AG08395 (cell line): ENCODE measurements at regions not wholly inside any gene's neighbourhood (a gene's known extent, or its start where the extent isn't known, plus 50 kb on each side); places are given as distances from the start of the nearest gene placed in this dataset.
"Not testable (repeated sequence)": the region's sequence is repeated elsewhere in the genome, so short reads cannot be mapped to it uniquely, and the experiment has no call there.

Experiments used
- DNase-seq: peaks from one replicate; pipeline ENCODE4 v3.0.0; 2012; ENCODE audit warnings: mixed read lengths, low spot score

DNA sequence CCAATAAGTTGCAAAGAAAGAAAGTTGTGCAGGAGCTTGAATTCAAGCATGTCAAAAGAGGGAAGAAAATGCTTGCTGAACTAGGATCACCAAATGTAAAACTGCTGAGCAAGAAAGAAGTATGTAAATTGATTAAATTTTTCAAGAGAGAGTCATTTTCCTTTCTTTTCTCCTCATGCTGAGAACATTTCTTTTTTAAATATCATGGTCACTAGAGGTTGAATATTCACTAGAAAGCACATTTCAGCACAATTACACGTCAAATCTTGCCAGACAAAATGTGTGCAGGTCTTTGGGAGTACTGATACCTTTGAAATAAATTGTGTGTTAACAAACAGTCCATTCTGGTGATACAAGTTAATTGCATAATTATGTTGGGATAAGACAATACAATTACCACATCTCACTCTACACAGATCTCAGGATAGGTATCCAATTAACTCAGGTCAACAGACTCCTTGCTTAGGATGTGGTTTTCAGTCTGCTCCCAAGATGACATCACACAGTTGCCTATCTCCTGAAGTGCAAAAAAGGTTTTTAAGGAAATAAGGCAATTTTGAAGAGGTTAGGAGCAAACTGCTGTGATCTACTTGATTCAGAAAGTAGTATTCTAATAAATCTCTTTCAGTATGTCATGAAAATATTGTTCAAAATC, 862.2 kb downstream of the RPS29 start:
- DNase-seq, result no peak

DNA sequence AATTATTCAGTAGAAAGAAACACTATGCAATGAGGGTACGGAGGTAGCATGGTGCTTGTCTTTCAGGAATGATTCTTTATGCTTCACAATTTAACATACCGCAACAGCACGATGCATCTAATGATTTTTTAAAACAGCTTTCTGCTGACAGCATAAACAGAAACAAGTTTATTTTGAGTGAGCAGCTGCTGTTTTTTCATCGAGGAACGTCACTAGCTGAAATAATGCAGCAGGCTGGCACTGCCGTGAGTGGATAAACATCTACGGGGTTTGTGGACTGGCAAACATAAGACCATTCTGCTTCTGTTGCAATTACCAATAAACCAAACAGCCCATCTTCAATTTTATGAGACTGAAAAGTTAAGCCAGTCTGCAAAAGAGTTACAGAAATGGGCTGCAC, 871.8 kb downstream of the RPS29 start:
- no peak for DNase-seq

DNA sequence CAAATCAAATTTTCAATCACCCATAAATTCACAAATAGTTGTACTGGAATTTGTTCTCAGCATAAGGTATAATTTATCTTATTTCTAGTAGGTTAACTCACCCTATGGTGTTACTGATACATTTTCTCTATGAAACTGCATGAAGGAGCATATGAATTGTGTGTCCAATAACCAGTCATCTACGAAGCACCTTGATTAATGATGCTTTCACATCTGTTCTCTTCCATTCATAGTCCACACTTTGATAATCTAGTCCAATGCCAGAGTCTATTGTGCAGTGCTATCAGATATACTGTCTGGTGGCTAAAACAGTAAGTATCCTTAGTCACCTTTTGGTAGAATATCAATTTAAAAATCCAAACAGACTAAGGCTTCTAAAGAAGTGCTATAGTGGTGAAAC, 876.0 kb downstream of the RPS29 start:
- DNase-seq, result no peak

DNA sequence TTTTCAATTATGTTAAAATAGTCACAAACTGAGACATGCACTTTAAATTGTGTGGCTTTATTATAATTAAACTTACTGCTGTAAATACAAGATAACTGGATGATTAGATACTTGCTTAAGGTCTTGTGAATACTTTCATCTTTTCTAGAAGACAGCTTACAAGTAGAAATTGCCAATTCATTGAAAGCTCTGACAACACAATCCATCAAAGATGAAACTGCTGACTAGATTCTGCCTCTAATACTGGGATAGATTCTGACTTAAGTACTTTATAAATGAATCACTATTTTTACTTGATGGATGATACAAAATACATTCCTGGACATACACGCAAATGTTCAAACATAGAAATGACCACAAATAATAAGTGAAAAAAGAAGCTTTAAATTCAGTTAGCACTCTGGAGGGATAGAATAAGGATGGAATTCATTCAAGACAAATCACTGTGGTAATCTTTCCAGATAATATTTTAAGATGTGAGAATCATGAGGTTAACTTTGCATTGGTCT, 876.8 kb downstream of the RPS29 start:
- no peak for DNase-seq

DNA sequence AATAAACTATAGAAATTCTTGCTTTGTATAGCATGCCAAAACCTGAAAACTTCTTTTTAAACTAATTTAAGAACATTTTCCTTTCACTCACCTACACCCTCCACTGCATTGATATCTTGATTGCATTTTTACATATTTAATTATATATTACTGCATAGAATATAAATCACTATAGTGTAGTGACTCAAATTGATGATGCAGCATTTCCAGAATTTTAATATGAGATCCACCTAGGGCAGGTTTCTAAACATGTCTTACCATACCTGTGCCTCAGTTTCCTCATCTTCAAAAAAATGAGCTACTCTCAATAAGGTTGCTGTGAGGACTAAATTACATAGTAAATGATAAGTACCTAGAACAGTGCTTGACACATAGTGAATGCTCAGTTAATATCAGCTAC, 881.5 kb downstream of the RPS29 start:
- DNase-seq, result no peak

DNA sequence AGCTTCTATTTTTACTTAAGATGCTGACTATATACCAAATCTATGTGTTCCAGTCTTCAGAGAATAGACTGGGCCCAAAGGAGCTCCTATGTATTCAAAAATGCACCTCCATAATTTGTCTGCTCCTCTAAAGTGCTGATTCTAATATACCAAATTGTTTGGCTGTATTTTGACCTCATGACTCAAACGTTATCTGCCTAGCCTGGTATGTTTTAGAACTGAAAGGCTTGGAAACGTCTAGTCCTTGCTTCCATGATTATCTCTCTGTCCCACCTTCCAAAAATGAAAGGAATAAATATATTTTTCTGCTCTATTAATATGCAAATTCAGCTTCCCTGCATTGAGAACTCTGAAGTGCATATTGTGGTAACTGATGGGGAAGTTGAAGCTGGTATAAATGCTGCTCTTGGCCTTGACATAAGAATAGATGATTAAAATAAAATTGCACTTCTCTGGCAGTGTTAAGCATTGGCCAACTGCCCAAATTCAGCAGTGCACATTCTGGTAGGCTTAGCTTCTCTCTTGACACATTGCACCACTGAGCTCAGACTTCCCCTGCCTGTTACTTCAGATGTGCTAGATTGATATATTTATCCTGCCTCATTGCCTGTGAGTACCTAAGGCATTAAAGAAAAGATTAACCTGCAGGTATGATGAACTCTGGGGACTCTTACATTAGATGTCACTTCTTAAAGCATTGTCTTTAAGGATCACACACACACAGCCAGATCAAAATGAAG, 882.3 kb downstream of the RPS29 start:
- DNase-seq, result no peak

DNA sequence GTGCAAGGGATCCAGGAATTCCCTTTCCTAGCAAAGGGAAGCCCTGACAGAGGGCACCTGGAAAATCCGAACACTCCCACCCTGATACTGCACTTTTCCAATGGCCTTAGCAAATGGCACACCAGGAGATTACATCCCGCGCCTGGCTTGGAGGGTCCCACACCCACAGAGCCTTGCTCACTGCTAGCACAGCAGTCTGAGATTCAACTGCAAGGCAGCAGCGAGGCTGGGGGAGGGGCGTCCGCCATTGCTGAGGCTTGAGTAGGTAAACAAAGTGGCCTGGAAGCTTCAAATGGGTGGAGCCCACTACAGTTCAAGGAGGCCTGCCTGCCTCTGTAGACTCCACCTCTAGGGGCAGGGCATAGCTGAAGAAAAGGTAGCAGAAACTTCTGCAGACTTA, 888.8 kb downstream of the RPS29 start:
- not testable (repeated sequence) for DNase-seq

DNA sequence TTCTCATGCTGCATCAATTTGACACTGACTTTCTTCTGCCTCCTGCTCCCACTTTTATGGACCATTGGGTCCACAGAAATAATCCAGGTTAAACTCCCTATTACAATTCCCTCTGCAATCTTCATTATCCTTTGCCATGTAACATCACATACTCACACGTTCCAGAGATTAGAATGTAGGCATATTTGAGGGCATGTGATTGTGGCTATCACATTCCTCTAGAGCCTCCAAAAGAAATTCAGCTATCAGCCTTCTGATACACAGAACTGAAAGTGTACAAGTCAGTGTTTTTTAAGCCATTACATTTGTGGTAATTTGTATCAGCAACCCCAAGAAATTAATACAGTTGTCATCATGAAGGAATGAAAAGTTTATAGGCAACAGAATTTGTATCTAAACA, 892.4 kb downstream of the RPS29 start:
- DNase-seq, result no peak

DNA sequence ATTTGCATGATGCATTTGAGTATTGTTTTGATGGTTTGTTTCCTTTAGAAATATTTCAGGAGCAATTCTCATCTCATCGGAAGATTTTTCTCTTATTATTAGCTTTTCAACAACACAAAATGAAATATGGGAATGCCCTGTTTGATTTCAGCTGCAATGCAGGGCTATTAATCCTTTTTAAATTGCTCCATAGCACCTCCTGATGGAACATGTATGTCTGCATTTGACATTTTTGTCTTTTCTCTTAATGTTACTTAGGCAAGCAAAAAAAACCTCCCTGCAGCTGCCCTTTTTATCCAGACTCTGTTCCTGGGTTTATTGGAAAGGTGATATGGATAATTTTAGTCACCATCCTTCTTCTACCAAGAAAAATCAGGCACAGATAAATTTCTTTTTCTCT, 895.8 kb downstream of the RPS29 start:
- DNase-seq, result no peak

DNA sequence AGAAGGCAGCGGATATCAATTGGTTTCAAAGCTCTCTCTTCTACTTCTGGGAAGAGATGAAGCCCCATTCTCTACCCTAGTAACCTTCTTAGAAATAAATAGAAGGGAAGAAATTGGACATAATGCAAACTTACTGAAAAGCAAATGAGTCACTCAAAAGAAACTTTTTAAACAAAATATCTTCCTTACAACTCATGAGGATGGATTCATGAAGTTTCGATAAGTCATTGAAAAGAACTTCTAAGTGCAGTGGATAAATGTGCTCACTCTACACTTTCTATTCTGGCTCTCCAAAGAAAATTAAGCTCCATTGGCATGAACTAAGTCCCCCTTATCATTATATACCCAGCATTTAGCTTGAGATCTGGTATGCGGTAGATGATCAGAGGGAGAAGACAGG, 899.5 kb downstream of the RPS29 start:
- DNase-seq, result no peak

DNA sequence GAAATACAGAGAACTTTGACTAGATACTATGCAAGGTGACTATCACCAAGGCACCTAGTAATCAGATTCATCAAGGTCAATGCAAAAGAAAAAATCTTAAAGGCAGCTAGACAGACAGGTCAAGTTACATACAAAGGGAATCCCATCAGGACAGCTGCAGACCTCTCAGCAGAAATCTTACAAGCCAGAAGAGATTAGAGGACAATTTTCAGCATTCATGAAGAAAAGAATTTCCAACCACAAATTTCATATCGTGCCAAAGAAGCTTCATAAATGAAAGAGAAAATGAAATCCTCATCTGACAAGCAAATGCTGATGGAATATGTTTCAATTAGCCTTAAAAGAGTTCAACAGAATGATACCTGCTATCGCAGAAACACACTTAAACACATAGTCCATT, 913.7 kb downstream of the RPS29 start:
- no peak for DNase-seq

DNA sequence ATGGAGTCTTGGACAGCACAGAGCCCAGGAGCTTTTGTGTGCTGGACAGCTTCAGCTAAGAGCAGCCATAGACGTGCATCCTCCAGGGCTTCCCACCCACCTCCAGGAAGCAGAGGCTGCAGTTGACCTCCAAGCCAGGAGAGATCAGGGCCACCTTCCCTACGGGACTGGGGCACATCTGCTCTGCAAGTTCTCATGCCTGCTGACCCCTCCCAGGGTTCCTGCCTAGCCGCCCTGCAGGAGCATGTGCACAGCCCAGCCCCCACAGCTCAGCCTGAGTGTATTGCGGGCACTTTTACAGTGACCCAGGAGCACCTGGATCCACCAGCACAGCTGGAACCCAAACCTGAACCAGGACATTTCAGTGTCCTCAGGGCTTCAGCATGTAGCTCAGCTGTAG, 915.2 kb downstream of the RPS29 start:
- DNase-seq, result no peak

DNA sequence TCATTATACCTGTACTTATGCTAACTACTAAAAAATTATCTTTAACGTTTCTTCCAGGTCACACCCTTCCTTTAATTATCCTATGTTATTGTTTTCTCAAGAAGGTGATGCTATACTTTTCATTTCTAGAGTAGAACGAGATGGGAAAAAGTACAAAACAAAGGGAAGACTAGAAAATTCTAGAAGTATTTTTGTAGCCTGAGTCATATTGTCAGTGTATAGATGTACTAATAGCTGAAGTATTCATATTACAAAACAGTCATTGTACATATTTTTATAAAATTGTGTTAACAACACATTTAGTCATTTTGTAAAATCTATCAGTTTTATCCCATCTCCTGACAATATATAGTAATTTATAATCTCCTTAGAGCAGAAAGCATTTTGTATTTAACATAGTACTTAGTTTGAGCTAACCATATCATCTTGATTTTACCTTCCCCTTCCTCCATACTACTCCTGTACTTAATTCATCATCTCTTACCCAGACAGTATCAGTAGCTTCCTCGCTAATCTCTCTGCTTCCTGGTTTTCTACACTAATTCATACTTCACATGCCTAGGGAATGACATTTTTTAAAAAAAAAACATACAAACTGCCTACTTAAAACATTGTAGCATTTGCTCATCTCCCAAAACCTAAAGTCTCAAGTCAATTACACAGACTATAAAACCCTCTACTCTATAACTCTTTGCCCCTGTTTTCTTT, 920.9 kb downstream of the RPS29 start:
- DNase-seq, result no peak

DNA sequence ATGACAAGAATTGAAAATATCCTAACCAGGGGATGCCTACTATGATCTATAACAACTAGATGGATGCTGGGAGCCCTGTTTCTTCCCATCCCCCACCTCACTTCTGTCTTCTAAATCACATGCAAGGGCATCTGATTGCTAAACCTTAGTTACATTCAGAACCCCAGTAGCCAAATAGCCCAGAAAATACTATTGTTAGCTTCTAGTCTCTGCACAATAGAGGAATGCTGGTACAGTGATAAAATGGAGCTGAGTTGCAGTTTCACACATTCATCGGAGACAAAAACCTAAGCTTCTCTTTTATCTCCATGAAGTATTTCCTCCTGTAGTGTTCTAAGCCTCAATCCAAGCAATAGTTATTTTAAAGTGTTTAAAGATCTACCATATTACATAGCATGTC, 942.9 kb downstream of the RPS29 start:
- no peak for DNase-seq

DNA sequence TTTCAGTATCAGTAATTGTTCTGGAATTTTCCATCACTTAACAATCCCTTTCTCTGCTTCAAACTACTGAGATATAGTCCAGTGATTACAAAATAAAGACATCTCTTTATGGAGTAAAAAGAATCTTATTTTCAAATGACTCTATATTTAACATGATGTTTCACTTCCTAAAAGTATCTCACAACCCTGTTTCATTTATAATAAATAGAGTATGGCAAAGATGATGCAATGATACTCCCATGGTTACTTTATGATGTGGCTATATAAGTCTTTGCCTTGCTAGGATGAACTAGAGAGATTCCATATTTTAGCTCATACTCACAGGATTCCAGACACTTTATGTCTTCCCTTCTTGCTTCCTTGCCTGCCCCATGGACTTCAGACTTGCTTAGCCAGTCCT, 953.5 kb upstream of the MDGA2 start:
- no peak for DNase-seq

DNA sequence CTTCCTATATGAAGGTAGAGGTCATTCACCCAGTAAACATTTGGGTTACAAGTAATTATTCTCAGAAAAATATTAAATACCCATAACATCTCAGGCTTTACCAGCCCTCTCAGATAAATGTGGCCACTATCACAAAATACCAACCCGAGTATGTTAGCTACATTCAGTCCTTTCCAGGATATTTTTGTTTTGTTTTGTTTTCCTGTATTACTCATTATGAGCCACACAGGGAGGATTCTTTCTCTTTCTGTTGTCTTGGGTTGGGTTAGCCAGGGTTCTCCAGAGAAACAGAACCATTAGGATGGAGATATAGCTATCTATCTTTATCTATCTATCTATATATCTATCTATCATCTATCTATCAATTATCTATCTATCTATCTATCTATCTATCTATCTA, 947.6 kb upstream of the MDGA2 start:
- no peak for DNase-seq

DNA sequence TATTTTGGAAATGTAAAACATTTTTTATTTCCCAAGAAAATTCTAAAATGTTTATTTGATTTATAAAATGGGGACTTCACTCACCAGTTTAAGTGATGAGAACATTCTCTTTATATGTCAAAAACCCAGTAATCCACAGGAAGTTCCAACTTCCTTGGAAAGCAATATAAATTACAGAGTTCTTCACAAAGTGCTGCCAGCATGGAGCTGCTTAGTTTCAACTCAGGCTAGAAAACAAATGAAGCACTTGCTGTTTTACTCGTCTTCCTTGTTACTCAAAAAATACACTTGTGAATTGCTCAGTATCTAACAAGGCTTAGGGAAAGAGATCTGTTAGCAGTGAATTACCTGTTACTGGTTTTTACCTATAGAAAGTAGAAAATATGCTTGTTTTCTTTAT, 942.7 kb upstream of the MDGA2 start:
- no peak for DNase-seq

DNA sequence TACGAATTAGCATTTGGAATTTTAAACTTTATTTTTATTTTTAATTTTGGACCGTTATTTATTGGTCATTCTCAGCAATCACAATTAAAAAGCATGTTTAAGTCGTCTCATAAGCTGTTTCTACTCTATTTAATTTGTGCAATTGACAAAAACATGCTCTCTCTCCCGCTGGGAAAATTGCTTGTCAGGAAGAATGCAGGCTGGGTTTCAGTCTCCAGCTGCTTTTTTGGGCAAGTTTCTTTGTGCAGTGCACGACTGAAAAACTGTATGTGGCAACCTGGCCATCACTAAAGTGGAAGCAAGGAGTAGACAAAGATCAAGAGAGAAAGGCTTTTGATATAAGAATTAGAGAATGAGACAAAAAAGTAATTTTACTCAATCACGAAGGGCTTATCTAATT, 941.5 kb upstream of the MDGA2 start:
- DNase-seq, result no peak

DNA sequence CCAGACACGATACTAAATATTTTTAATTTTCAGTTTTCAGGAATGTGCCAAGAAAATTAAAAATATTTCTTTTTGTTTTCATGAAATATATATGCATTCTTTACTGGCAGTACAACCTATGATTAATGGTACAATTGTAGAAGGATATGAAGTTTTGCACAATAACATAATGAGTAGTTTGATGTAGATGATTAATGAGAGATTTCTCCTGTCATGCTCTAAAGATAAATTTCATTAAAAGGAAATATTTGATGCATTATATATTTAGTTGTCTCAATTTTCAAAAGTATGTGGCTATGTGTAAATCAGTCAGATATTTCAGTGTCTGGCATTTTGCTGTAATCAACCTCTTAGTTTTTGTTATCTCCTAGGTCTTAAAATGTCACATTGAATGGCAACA, 940.2 kb upstream of the MDGA2 start:
- DNase-seq, result no peak

DNA sequence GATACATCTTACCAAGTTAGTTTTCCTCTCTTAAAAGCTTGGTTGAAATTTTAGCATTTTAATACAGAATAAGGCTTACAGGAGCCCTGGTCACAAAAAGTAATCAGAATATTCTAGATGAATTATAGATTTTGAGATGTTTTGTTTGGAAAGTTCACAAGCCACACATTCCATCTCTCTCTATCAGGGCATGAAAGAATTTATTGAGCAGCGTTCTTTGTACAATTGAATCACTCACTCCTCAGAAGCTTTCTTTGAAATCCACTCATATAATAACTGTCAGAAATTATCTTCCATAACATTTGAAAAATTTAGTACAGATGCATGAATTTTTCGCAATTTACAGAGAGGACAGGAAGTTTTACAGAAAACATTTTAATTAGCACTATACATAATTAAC, 938.6 kb upstream of the MDGA2 start:
- DNase-seq, result no peak

DNA sequence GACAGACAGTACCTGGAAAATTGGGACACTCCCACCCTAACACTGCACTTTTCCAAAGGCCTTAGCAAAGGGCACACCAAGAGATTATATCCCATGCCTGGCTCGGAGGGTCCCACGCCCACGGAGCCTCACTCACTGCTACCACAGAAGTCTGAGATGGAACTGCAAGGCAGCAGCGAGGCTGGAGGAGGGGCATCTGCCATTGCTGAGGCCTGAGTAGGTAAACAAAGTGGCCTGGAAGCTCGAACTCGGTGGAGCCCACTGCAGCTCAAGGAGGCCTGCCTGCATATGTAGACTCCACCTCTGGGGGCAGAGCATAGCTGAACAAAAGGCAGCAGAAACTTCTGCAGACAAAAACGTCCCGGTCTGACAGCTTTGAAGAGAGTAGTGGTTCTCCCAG, 931.6 kb upstream of the MDGA2 start:
- not testable (repeated sequence) for DNase-seq

DNA sequence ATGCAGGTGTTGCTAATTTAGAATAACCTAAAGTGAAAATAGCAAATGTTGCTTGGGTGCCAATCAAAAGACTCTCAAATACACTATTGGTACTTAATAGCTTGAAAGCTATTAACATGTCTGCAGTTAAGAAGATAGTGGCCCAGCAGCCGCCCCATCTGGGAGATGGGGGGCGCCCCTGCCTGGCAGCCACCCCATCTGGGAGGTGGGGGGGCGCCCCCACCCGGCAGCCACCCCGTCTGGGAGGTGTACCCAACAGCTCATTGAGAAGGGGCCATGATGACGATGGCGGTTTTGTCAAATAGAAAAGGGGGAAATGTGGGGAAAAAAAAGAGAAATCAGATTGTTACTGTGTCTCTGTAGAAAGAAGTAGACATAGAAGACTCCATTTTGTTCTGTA, 923.1 kb upstream of the MDGA2 start:
- no peak for DNase-seq

DNA sequence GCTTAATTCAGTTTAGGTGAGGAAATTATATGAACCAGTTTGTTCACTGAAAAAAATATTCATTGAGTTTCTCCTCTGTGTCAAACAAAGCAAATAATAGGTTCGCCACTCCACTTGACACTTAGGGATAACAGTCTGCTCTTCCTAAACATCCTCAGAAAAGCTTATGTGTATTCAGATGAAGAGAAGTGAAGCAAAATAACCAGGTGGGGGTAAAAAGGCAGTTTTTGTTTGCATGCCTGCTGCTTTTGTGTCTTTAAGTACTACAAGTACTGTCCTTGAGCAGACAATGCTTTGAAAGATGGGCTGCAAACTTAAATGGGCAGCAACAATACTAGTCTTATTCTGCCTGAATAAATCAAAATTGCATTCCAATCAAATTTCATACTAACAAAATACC, 910.7 kb upstream of the MDGA2 start:
- no peak for DNase-seq
